ENCODE measurements at regions not wholly inside any gene's neighbourhood (a gene's known extent, or its start where the extent isn't known, plus 50 kb on each side); places are given as distances from the start of the nearest gene placed in this dataset.

GRCh38 chr10:110403593-110403992 is 94.1 kb upstream of the DUSP5 start (continued):
- no peak for TF ChIP-seq ZFP69B (tag by site-specific recombination; IDR thresholded peaks at IDR 0.05)
- TF ChIP-seq ZNF433 (tag by site-specific recombination; IDR thresholded peaks at IDR 0.05; ENCODE audit: low read depth), result no peak
- TF ChIP-seq ZNF560 (tag by site-specific recombination; IDR thresholded peaks at IDR 0.05; ENCODE audit: borderline replicate concordance), result no peak

- H3K36me3 ChIP-seq (ENCODE audit: control insufficient read depth in 2 of 2, insufficient read depth in 1 of 2, low read length in 2 of 2), result no peaks in the 10 kb centered on the region
- no peak overlapping the region for H3K27ac ChIP-seq (ENCODE audit: extremely low read depth, low read depth, low read length)
- no peak overlapping the region for H3K4me3 ChIP-seq (ENCODE audit: low read depth, low read length)
- H3K4me1 ChIP-seq (ENCODE audit: control insufficient read depth, insufficient read depth, low read length), result no peaks in the 10 kb centered on the region
- H3K9me3 ChIP-seq (ENCODE audit: control insufficient read depth, insufficient read depth, low read depth, low read length), result no peaks in the 10 kb centered on the region
- ChIA-PET CTCF (interaction anchor here (0.6 to 1.3 kb wide), 2 partner anchors 31 to 49 kb away, joined by 3 read pairs; no protein-coding TSS in a partner anchor), POLR2A (no interaction called here)
- TF ChIP-seq, protein P1, sequence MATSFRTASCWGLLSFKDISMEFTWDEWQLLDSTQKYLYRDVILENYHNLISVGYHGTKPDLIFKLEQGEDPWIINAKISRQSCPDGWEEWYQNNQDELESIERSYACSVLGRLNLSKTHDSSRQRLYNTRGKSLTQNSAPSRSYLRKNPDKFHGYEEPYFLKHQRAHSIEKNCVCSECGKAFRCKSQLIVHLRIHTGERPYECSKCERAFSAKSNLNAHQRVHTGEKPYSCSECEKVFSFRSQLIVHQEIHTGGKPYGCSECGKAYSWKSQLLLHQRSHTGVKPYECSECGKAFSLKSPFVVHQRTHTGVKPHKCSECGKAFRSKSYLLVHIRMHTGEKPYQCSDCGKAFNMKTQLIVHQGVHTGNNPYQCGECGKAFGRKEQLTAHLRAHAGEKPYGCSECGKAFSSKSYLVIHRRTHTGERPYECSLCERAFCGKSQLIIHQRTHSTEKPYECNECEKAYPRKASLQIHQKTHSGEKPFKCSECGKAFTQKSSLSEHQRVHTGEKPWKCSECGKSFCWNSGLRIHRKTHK (tag by site-specific recombination; IDR thresholded peaks at IDR 0.05), result no peak
- TF ChIP-seq SCRT2 (tag by site-specific recombination; IDR thresholded peaks at IDR 0.05), result peak; percentile 63; the same call in 1 of the 2 replicates
- TF ChIP-seq SP7 (tag by site-specific recombination; IDR thresholded peaks at IDR 0.05), result peak; percentile 33; the same call in 1 of the 2 replicates
Measured at GRCh38 chr10:110404413-110404812, 93.3 kb upstream of the DUSP5 start.

- Histone ChIP-seq H3K27ac (ENCODE audit: extremely low read depth, low read depth, low read length) (no peak overlapping the region), H3K9me3 (ENCODE audit: control insufficient read depth, insufficient read depth, low read depth, low read length) (no peaks in the 10 kb centered on the region), H3K4me3 (ENCODE audit: low read depth, low read length) (no peak overlapping the region), H3K36me3 (ENCODE audit: control insufficient read depth in 2 of 2, insufficient read depth in 1 of 2, low read length in 2 of 2) (no peaks in the 10 kb centered on the region), H3K4me1 (ENCODE audit: control insufficient read depth, insufficient read depth, low read length) (no peaks in the 10 kb centered on the region; the same call in 1 of the 2 replicates)
- 0 out of 2 replicates have a peak, but pooled peaks have one; percentile 44 for TF ChIP-seq ZIC2 (tag by site-specific recombination; IDR thresholded peaks at IDR 0.05)
- TF ChIP-seq ZNF274 (IDR thresholded peaks at IDR 0.05; ENCODE audit: low read length), result no peak
- no peak for TF ChIP-seq ZNF274 (tag by site-specific recombination; IDR thresholded peaks at IDR 0.05; ENCODE audit: borderline replicate concordance)
- ChIA-PET POLR2A (no interaction called here), CTCF (interaction anchor here (0.6 kb wide), 1 partner anchor 31 kb away, joined by 3 read pairs; no protein-coding TSS in a partner anchor)
Measured at GRCh38 chr10:110404825-110405224, 92.9 kb upstream of the DUSP5 start.

DNA sequence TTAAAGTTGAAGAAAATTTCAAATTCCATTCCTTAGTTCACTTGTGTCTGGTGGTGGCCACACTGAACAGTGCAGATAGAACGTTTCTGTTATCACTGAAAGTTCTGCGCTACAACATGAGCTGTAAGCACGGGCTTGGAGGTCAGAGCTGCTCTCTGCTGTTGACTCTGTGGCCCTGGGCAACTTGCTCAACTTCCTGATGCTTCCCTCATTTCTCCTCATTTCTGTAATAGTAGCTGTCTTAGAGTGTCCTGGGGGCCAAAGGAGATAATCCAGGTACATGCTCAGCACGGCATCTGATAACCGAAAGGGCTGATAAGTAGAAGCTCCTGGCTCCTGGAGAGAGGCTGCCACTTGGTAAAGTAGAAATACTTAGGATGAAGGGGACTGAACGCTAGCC is 92.3 kb upstream of the DUSP5 start:
- TF ChIP-seq ZNF2 (tag by site-specific recombination; IDR thresholded peaks at IDR 0.05) (no peak), ZNF175 (tag by site-specific recombination; IDR thresholded peaks at IDR 0.05) (no peak), ZNF138 (tag by site-specific recombination; IDR thresholded peaks at IDR 0.05; ENCODE audit: borderline replicate concordance) (no peak), GFI1B (tag by site-specific recombination; IDR thresholded peaks at IDR 0.05) (no peak), ZNF544 (tag by site-specific recombination; IDR thresholded peaks at IDR 0.05) (no peak), PRDM2 (tag by site-specific recombination; IDR thresholded peaks at IDR 0.05; ENCODE audit: borderline replicate concordance) (no peak), ZFHX2 (tag by site-specific recombination; conservative IDR thresholded peaks at IDR 0.05) (no peak), ZNF529 (tag by site-specific recombination; IDR thresholded peaks at IDR 0.05; ENCODE audit: insufficient replicate concordance) (no peak), ZNF324 (tag by site-specific recombination; IDR thresholded peaks at IDR 0.05) (no peak), ZNF391 (tag by site-specific recombination; IDR thresholded peaks at IDR 0.05; ENCODE audit: borderline replicate concordance, low read depth) (no peak), ZNF274 (IDR thresholded peaks at IDR 0.05; ENCODE audit: low read length) (no peak), ZNF274 (tag by site-specific recombination; IDR thresholded peaks at IDR 0.05; ENCODE audit: borderline replicate concordance) (no peak), ZNF830 (tag by site-specific recombination; IDR thresholded peaks at IDR 0.05; ENCODE audit: low read depth) (no peak)
- TF ChIP-seq, protein P2, sequence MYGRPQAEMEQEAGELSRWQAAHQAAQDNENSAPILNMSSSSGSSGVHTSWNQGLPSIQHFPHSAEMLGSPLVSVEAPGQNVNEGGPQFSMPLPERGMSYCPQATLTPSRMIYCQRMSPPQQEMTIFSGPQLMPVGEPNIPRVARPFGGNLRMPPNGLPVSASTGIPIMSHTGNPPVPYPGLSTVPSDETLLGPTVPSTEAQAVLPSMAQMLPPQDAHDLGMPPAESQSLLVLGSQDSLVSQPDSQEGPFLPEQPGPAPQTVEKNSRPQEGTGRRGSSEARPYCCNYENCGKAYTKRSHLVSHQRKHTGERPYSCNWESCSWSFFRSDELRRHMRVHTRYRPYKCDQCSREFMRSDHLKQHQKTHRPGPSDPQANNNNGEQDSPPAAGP (tag by site-specific recombination; IDR thresholded peaks at IDR 0.05), result no peak
- Histone ChIP-seq H3K4me3 (ENCODE audit: low read depth, low read length) (no peak overlapping the region), H3K36me3 (ENCODE audit: control insufficient read depth in 2 of 2, insufficient read depth in 1 of 2, low read length in 2 of 2) (no peaks in the 10 kb centered on the region), H3K27ac (ENCODE audit: extremely low read depth, low read depth, low read length) (no peak overlapping the region), H3K4me1 (ENCODE audit: control insufficient read depth, insufficient read depth, low read length) (no peaks in the 10 kb centered on the region; the same call in 1 of the 2 replicates), H3K9me3 (ENCODE audit: control insufficient read depth, insufficient read depth, low read depth, low read length) (no peaks in the 10 kb centered on the region)
- ChIA-PET CTCF (no interaction called here), POLR2A (no interaction called here)
